Neural progenitor cell (in vitro differentiated cells): ENCODE measurements at regions not wholly inside any gene's neighbourhood (a gene's known extent, or its start where the extent isn't known, plus 50 kb on each side); places are given as distances from the start of the nearest gene placed in this dataset.

Experiments used
- DNase-seq: peaks from one replicate; pipeline ENCODE4 v3.0.0-alpha.2; 2016; ENCODE audit warnings: low spot score
- H2AFZ ChIP-seq: fragments of 200-600 bp; sonication (generic); replicated peaks from 2 replicates; pipeline ENCODE4 v1.6.1; 2016; ENCODE audit warnings: antibody characterized with exemption
- H3F3A ChIP-seq: fragments of 200-600 bp; sonication (generic); 2 replicates; pipeline ENCODE4 v1.6.1; 2016; ENCODE audit warnings: antibody characterized with exemption, low read depth
- H3K27ac ChIP-seq: fragments of 200-600 bp; sonication (generic); 2 replicates; pipeline ENCODE4 v1.5.1; 2016; ENCODE audit warnings: mild to moderate bottlenecking
- H3K27me3 ChIP-seq: fragments of 200-600 bp; sonication (generic); 2 replicates; pipeline ENCODE4 v1.6.1; 2016; ENCODE audit warnings: mild to moderate bottlenecking, moderate library complexity
- H3K36me3 ChIP-seq: fragments of 200-600 bp; sonication (generic); 2 replicates; pipeline ENCODE4 v1.5.1; 2016
- H3K4me1 ChIP-seq: fragments of 200-600 bp; sonication (generic); 2 replicates; pipeline ENCODE4 v1.6.1; 2016; ENCODE audit warnings: mixed run types
- H3K4me2 ChIP-seq: fragments of 200-600 bp; sonication (generic); 2 replicates; pipeline ENCODE4 v1.6.1; 2016
- H3K4me3 ChIP-seq: fragments of 200-600 bp; sonication (generic); 2 replicates; pipeline ENCODE4 v1.5.1; 2016
- H3K79me2 ChIP-seq: fragments of 200-600 bp; sonication (generic); 2 replicates; pipeline ENCODE4 v1.6.1; 2016; ENCODE audit warnings: low read depth
- H3K9ac ChIP-seq: fragments of 200-600 bp; sonication (generic); 2 replicates; pipeline ENCODE4 v1.6.1; 2016
- H3K9me3 ChIP-seq: fragments of 200-600 bp; sonication (generic); 2 replicates; pipeline ENCODE4 v1.5.1; 2016; ENCODE audit warnings: low read depth
- H4K20me1 ChIP-seq: fragments of 200-600 bp; sonication (generic); 2 replicates; pipeline ENCODE4 v1.6.1; 2016; ENCODE audit warnings: low read depth
- H3K27ac Mint-ChIP-seq: 3 replicates; pipeline ENCODE4 v1.8.0; 2021; ENCODE audit warnings: mixed read lengths
- H3K27me3 Mint-ChIP-seq: 2 replicates; pipeline ENCODE4 v1.8.0; 2022; ENCODE audit warnings: low read depth, mild to moderate bottlenecking, inconsistent platforms, moderate library complexity, mixed read lengths; ENCODE audit not compliant: insufficient read depth
- H3K36me3 Mint-ChIP-seq: 3 replicates; pipeline ENCODE4 v1.8.0; 2021; ENCODE audit warnings: mixed read lengths
- H3K4me1 Mint-ChIP-seq: 3 replicates; pipeline ENCODE4 v1.8.0; 2021; ENCODE audit warnings: mixed read lengths
- H3K4me3 Mint-ChIP-seq: 3 replicates; pipeline ENCODE4 v1.8.0; 2021; ENCODE audit warnings: mild to moderate bottlenecking, moderate library complexity, mixed read lengths
- H3K9me3 Mint-ChIP-seq: 3 replicates; pipeline ENCODE4 v1.8.0; 2020; ENCODE audit warnings: mixed read lengths
- CTCF ChIP-seq: fragments of 200-600 bp; sonication (generic); IDR thresholded peaks from 2 replicates; pipeline ENCODE4 v1.5.1; 2017; ENCODE audit warnings: antibody characterized with exemption, mild to moderate bottlenecking
- EZH2 ChIP-seq: fragments of 200-600 bp; sonication (generic); IDR thresholded peaks from 2 replicates; pipeline ENCODE4 v1.6.1; 2017; ENCODE audit warnings: antibody characterized with exemption, mild to moderate bottlenecking, moderate library complexity
- EZH2phosphoT487 ChIP-seq: fragments of 200-600 bp; sonication (generic); IDR thresholded peaks from 2 replicates; pipeline ENCODE4 v1.6.1; 2017; ENCODE audit warnings: antibody characterized with exemption

GRCh38 chr2:138841459-138841858 is 61.3 kb upstream of the NXPH2 start:
- Histone ChIP-seq H3K27ac (peak overlapping the region; percentile 18), H3K36me3 (no peaks in the 10 kb centered on the region), H3K4me2 (no peak overlapping the region), H3K27me3 (no peaks in the 10 kb centered on the region), H3K4me3 (no peak overlapping the region), H2AFZ (peak overlapping the region; percentile 58), H3K9ac (no peak overlapping the region), H4K20me1 (no peaks in the 10 kb centered on the region), H3K9me3 (no peaks in the 10 kb centered on the region), H3F3A (peaks cover 6% of the 10 kb centered on the region), H3K4me1 (peaks cover 8% of the 10 kb centered on the region), H3K79me2 (no peaks in the 10 kb centered on the region)
- TF ChIP-seq CTCF (peak; percentile 19), EZH2 (no peak), EZH2phosphoT487 (no peak)
- Mint-ChIP-seq H3K9me3 (no peaks in the 10 kb centered on the region), H3K4me1 (peaks cover 3% of the 10 kb centered on the region), H3K4me3 (no peak overlapping the region), H3K27me3 (no peaks in the 10 kb centered on the region), H3K36me3 (no peaks in the 10 kb centered on the region), H3K27ac (no peak overlapping the region)
- DNase-seq = peak; percentile 11

- H3K27ac ChIP-seq = no peak overlapping the region
- H3K27ac Mint-ChIP-seq = no peak overlapping the region
- no peaks in the 10 kb centered on the region for H3K79me2 ChIP-seq
- TF ChIP-seq CTCF (no peak), EZH2 (no peak), EZH2phosphoT487 (no peak)
- peaks cover 3% of the 10 kb centered on the region for H3K4me1 Mint-ChIP-seq
- no peak for DNase-seq
- no peak overlapping the region for H2AFZ ChIP-seq
- no peaks in the 10 kb centered on the region for H3K9me3 Mint-ChIP-seq
- H3K36me3 Mint-ChIP-seq = no peaks in the 10 kb centered on the region
- H3K9me3 ChIP-seq = no peaks in the 10 kb centered on the region
- no peaks in the 10 kb centered on the region for H3K27me3 Mint-ChIP-seq
- H3K4me1 ChIP-seq = peaks cover 8% of the 10 kb centered on the region
- peaks cover 6% of the 10 kb centered on the region for H3F3A ChIP-seq
- H4K20me1 ChIP-seq = no peaks in the 10 kb centered on the region
- no peak overlapping the region for H3K9ac ChIP-seq
- no peak overlapping the region for H3K4me3 ChIP-seq
- H3K27me3 ChIP-seq = no peaks in the 10 kb centered on the region
- H3K4me2 ChIP-seq = no peak overlapping the region
- H3K4me3 Mint-ChIP-seq = no peak overlapping the region
- H3K36me3 ChIP-seq = no peaks in the 10 kb centered on the region
Measured at GRCh38 chr2:138838851-138839620, 58.8 kb upstream of the NXPH2 start.

- Histone ChIP-seq H3K4me3 (no peak overlapping the region), H3K4me2 (no peak overlapping the region), H3F3A (no peaks in the 10 kb centered on the region), H3K27ac (no peak overlapping the region), H3K9ac (no peak overlapping the region), H2AFZ (no peak overlapping the region), H3K36me3 (no peaks in the 10 kb centered on the region), H3K27me3 (no peaks in the 10 kb centered on the region), H3K4me1 (no peaks in the 10 kb centered on the region), H3K9me3 (no peaks in the 10 kb centered on the region), H3K79me2 (no peaks in the 10 kb centered on the region), H4K20me1 (no peaks in the 10 kb centered on the region)
- no peaks in the 10 kb centered on the region for H3K36me3 Mint-ChIP-seq
- peaks cover 2% of the 10 kb centered on the region for H3K27me3 Mint-ChIP-seq
- no peaks in the 10 kb centered on the region for H3K9me3 Mint-ChIP-seq
- DNase-seq = no peak
- no peak overlapping the region for H3K27ac Mint-ChIP-seq
- H3K4me3 Mint-ChIP-seq = no peak overlapping the region
- H3K4me1 Mint-ChIP-seq = no peaks in the 10 kb centered on the region
- TF ChIP-seq EZH2phosphoT487 = no peak
Measured at GRCh38 chr2:138831691-138832090, 51.5 kb upstream of the NXPH2 start.

GRCh38 chr2:138831154-138831553 is 51.0 kb upstream of the NXPH2 start:
- Histone ChIP-seq H2AFZ (no peak overlapping the region), H3F3A (no peaks in the 10 kb centered on the region), H3K4me3 (no peak overlapping the region), H3K4me1 (no peaks in the 10 kb centered on the region), H4K20me1 (no peaks in the 10 kb centered on the region), H3K9me3 (no peaks in the 10 kb centered on the region), H3K9ac (no peak overlapping the region), H3K79me2 (no peaks in the 10 kb centered on the region), H3K4me2 (no peak overlapping the region), H3K36me3 (no peaks in the 10 kb centered on the region), H3K27ac (no peak overlapping the region), H3K27me3 (no peaks in the 10 kb centered on the region)
- Mint-ChIP-seq H3K4me3 (no peak overlapping the region), H3K36me3 (no peaks in the 10 kb centered on the region), H3K27ac (no peak overlapping the region), H3K9me3 (no peaks in the 10 kb centered on the region), H3K27me3 (peaks cover 2% of the 10 kb centered on the region), H3K4me1 (no peaks in the 10 kb centered on the region)
- DNase-seq = no peak
- TF ChIP-seq EZH2phosphoT487 (no peak), CTCF (no peak), EZH2 (no peak)
